Ishikawa (cell line): ENCODE measurements at regions not wholly inside any gene's neighbourhood (a gene's known extent, or its start where the extent isn't known, plus 50 kb on each side); places are given as distances from the start of the nearest gene placed in this dataset.

ENCODE experiments used
- CEBPB ChIP-seq: IDR thresholded peaks from 2 replicates; pipeline ENCODE4 v1.6.1; 2012
- CREB1 ChIP-seq: IDR thresholded peaks from 2 replicates; pipeline ENCODE4 v1.6.1; 2012; ENCODE audit warnings: low read depth
- EGR1 ChIP-seq: IDR thresholded peaks from 2 replicates; pipeline ENCODE4 v1.6.1; 2012
- EP300 ChIP-seq: IDR thresholded peaks from 2 replicates; pipeline ENCODE4 v1.6.1; 2012; ENCODE audit warnings: borderline replicate concordance
- FOXM1 ChIP-seq: IDR thresholded peaks from 2 replicates; pipeline ENCODE4 v1.6.1; 2012; ENCODE audit warnings: low read depth, borderline replicate concordance
- NFIC ChIP-seq: IDR thresholded peaks from 2 replicates; pipeline ENCODE4 v1.6.1; 2012
- RAD21 ChIP-seq: IDR thresholded peaks from 2 replicates; pipeline ENCODE4 v1.6.1; 2012; ENCODE audit warnings: low read depth
- TAF1 ChIP-seq: IDR thresholded peaks from 2 replicates; pipeline ENCODE4 v1.6.1; 2012; ENCODE audit warnings: low read depth, mild to moderate bottlenecking
- TCF12 ChIP-seq: IDR thresholded peaks from 2 replicates; pipeline ENCODE4 v1.6.1; 2012; ENCODE audit warnings: low read depth
- TEAD4 ChIP-seq: IDR thresholded peaks from 2 replicates; pipeline ENCODE4 v1.6.1; 2012
- YY1 ChIP-seq: IDR thresholded peaks from 2 replicates; pipeline ENCODE4 v1.6.1; 2012; ENCODE audit warnings: low read depth
- ZBTB7A ChIP-seq: IDR thresholded peaks from 2 replicates; pipeline ENCODE4 v1.6.1; 2012; ENCODE audit warnings: low read depth
- TF ChIP-seq, protein P1 (sequence below): IDR thresholded peaks from 2 replicates; pipeline ENCODE4 v1.6.1; 2012
- TF ChIP-seq, protein P2 (sequence below): IDR thresholded peaks from 2 replicates; pipeline ENCODE4 v1.6.1; 2012
- TF ChIP-seq, protein P3 (sequence below): IDR thresholded peaks from 2 replicates; pipeline ENCODE4 v1.6.1; 2012; ENCODE audit warnings: low read depth, mild to moderate bottlenecking

DNA sequence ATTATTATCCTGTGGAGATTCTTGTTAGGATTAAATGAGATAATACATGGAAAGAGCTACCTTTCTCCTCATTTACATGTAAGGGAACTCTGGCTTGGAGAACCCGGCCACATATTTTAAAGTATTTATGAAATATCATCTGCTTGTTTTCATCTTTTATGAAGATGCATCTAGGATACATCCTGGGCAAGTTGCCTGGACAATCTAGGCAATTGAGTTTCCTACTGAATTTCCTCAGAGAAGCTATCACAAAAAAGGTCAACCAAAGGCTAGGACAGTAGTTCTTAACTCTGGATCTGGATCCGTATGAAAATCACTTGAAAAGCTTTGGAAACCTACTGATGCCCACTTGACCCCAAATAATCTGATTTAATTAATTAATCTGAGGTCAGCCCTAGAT lies 140.7 kb downstream of the MTPAP start:
- TF ChIP-seq TAF1, result no peak
- TF ChIP-seq, protein P1, sequence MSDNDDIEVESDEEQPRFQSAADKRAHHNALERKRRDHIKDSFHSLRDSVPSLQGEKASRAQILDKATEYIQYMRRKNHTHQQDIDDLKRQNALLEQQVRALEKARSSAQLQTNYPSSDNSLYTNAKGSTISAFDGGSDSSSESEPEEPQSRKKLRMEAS, result no peak
- TF ChIP-seq CREB1, result no peak
- TF ChIP-seq RAD21, result no peak
- TF ChIP-seq TEAD4, result no peak
- TF ChIP-seq, protein P2, sequence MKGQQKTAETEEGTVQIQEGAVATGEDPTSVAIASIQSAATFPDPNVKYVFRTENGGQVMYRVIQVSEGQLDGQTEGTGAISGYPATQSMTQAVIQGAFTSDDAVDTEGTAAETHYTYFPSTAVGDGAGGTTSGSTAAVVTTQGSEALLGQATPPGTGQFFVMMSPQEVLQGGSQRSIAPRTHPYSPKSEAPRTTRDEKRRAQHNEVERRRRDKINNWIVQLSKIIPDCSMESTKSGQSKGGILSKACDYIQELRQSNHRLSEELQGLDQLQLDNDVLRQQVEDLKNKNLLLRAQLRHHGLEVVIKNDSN, result no peak
- no peak for TF ChIP-seq ZBTB7A
- no peak for TF ChIP-seq CEBPB
- TF ChIP-seq EP300, result no peak
- TF ChIP-seq FOXM1, result no peak
- TF ChIP-seq YY1, result no peak
- no peak for TF ChIP-seq EGR1
- no peak for TF ChIP-seq NFIC
- TF ChIP-seq, protein P3, sequence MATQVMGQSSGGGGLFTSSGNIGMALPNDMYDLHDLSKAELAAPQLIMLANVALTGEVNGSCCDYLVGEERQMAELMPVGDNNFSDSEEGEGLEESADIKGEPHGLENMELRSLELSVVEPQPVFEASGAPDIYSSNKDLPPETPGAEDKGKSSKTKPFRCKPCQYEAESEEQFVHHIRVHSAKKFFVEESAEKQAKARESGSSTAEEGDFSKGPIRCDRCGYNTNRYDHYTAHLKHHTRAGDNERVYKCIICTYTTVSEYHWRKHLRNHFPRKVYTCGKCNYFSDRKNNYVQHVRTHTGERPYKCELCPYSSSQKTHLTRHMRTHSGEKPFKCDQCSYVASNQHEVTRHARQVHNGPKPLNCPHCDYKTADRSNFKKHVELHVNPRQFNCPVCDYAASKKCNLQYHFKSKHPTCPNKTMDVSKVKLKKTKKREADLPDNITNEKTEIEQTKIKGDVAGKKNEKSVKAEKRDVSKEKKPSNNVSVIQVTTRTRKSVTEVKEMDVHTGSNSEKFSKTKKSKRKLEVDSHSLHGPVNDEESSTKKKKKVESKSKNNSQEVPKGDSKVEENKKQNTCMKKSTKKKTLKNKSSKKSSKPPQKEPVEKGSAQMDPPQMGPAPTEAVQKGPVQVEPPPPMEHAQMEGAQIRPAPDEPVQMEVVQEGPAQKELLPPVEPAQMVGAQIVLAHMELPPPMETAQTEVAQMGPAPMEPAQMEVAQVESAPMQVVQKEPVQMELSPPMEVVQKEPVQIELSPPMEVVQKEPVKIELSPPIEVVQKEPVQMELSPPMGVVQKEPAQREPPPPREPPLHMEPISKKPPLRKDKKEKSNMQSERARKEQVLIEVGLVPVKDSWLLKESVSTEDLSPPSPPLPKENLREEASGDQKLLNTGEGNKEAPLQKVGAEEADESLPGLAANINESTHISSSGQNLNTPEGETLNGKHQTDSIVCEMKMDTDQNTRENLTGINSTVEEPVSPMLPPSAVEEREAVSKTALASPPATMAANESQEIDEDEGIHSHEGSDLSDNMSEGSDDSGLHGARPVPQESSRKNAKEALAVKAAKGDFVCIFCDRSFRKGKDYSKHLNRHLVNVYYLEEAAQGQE, result no peak
- no peak for TF ChIP-seq TCF12

DNA sequence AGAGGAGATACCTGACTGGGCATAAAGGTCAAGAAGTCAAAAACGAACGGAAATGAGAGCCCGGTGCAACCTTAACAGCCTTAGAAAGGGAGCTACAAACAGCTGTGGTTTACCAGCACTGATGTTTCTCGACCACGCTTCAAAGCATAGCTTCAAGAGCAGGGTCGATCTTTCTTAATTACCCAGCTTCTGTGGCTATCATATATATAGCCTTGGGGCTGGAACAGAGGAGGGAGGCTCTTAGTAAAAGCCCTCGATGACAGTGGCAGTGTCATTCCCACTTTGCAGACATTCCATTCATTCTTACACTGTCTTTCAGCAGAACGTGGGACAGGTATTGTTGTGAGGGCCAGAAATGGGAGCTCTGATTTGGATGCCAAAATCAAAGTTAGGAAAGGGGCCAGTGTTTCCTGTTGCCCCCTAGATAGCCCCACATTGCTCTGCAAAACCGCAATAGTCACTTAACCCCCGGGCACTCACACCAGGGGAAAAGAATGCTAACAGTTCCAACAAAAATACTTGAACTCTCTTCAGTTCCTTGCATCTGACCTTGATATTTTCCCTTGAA lies 141.5 kb downstream of the MTPAP start:
- TF ChIP-seq TCF12 (no peak), FOXM1 (no peak), EGR1 (no peak), TEAD4 (no peak), CEBPB (no peak), TAF1 (no peak), CREB1 (no peak), RAD21 (no peak), ZBTB7A (no peak), EP300 (no peak), NFIC (no peak), YY1 (no peak)
- TF ChIP-seq, protein P1, result no peak
- TF ChIP-seq, protein P2, result no peak
- TF ChIP-seq, protein P3, result no peak

DNA sequence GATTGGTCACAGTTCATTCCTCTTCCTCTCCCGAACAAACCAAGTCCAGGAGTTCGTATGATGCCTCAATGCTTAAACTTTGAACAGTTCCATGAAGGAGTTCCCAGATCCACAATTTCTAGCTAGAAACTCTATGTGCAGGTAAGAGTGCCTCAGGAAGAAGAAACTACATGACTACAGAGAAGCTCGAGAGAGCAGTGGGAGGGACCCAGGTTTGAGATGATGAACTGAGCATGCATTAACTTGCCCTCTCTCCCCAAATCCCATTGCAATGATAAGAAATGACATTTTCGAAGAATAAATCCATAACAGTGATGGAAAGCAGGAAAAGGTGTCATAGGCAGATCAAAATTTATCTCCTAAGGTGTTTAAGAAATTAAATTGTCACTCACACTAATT lies 140.6 kb upstream of the JCAD start:
- TF ChIP-seq EP300 (no peak), TAF1 (no peak), TEAD4 (no peak), ZBTB7A (no peak), YY1 (no peak), CEBPB (no peak), FOXM1 (no peak), TCF12 (no peak), EGR1 (no peak), NFIC (no peak)
- TF ChIP-seq, protein P3, result no peak

DNA sequence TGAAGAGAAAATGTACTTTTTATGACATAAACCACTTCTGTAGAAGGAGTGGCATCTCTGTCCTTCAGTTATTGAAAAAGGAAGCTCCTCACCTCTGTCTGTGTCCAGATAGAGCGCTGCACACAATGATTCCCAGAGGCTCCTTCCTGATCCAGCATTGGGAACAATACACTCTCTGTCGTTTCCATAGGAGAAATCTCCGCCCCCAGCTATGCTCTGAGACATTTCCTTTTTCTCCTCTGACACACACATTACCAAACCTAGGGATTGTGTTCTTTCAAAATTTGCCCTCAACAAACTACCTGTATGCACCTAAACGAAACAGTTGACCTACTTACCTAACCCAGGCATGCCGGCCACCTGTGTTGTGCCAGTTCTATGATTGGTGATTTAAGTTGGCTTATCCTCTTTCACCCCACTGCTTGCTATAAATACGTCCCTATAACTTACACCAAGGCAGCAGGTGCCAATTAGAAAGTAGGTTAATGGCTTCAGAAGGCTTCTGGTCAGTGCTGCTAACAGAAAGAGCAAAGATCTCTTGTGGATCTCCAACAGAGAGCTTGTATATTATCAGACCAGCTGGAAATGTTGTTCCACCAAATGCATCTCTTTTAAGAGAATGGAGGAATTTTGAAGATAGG lies 140.1 kb upstream of the JCAD start:
- no peak for TF ChIP-seq EGR1
- no peak for TF ChIP-seq EP300
- TF ChIP-seq, protein P1, result no peak
- no peak for TF ChIP-seq YY1
- TF ChIP-seq, protein P2, result no peak
- TF ChIP-seq FOXM1, result no peak
- no peak for TF ChIP-seq NFIC
- no peak for TF ChIP-seq TAF1
- no peak for TF ChIP-seq ZBTB7A
- TF ChIP-seq, protein P3, result no peak
- TF ChIP-seq TCF12, result no peak
- TF ChIP-seq CEBPB, result no peak
- no peak for TF ChIP-seq TEAD4
- no peak for TF ChIP-seq CREB1
- TF ChIP-seq RAD21, result no peak
